B cell (primary cell): ENCODE measurements at regions not wholly inside any gene's neighbourhood (a gene's known extent, or its start where the extent isn't known, plus 50 kb on each side); places are given as distances from the start of the nearest gene placed in this dataset.

ENCODE experiments used
- EZH2 ChIP-seq: IDR thresholded peaks from 2 replicates; pipeline ENCODE4 v1.6.1; 2012; ENCODE audit warnings: borderline replicate concordance, low read depth, mild to moderate bottlenecking, moderate library complexity, low read length; ENCODE audit not compliant: insufficient read depth, poor library complexity, severe bottlenecking
- TF ChIP-seq, protein P1 (sequence below): fragments of 200-600 bp; IDR thresholded peaks from one replicate; pipeline ENCODE4 v1.8.0; 2022; ENCODE audit warnings: antibody characterized with exemption, mild to moderate bottlenecking

DNA sequence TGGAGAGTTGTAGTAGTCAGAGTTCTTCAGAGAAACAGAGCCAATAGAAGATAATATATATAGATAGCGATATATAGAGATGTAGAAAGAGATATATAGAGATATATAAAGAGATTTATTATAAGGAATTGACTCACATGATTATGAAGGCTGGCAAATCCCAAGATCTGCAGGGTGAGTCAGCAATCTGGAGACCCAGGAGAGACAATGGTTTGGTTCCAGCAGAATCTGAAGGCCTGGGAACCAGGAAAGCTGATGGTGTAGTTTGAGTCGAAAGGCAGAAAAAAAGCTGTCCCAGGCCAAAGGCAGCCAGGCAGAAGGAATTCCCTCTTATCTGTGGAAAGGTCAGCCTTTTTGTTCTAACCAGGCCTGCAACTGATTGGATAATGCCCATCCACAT, 194.1 kb downstream of the NUFIP1 start:
- TF ChIP-seq, protein P1, sequence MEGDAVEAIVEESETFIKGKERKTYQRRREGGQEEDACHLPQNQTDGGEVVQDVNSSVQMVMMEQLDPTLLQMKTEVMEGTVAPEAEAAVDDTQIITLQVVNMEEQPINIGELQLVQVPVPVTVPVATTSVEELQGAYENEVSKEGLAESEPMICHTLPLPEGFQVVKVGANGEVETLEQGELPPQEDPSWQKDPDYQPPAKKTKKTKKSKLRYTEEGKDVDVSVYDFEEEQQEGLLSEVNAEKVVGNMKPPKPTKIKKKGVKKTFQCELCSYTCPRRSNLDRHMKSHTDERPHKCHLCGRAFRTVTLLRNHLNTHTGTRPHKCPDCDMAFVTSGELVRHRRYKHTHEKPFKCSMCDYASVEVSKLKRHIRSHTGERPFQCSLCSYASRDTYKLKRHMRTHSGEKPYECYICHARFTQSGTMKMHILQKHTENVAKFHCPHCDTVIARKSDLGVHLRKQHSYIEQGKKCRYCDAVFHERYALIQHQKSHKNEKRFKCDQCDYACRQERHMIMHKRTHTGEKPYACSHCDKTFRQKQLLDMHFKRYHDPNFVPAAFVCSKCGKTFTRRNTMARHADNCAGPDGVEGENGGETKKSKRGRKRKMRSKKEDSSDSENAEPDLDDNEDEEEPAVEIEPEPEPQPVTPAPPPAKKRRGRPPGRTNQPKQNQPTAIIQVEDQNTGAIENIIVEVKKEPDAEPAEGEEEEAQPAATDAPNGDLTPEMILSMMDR: no peak
- no peak for TF ChIP-seq EZH2
